Epithelial cell of esophagus (primary cell): ENCODE measurements at regions not wholly inside any gene's neighbourhood (a gene's known extent, or its start where the extent isn't known, plus 50 kb on each side); places are given as distances from the start of the nearest gene placed in this dataset.
"Not testable (repeated sequence)": the region's sequence is repeated elsewhere in the genome, so short reads cannot be mapped to it uniquely, and the experiment has no call there.

ENCODE experiments used
- DNase-seq: peaks from one replicate; pipeline ENCODE4 v3.0.0; 2010; ENCODE audit warnings: low read depth
- H3K4me3 ChIP-seq: 2 replicates; pipeline ENCODE4 v1.5.1; 2011; ENCODE audit warnings: mild to moderate bottlenecking, low read length, control low read depth
- TF ChIP-seq, protein P1 (sequence below): IDR thresholded peaks from 2 replicates; pipeline ENCODE4 v1.5.1; 2011; ENCODE audit warnings: low read depth, mild to moderate bottlenecking, low read length, control low read depth, inconsistent platforms; ENCODE audit not compliant: insufficient read depth; ENCODE audit errors: missing control alignments

DNA sequence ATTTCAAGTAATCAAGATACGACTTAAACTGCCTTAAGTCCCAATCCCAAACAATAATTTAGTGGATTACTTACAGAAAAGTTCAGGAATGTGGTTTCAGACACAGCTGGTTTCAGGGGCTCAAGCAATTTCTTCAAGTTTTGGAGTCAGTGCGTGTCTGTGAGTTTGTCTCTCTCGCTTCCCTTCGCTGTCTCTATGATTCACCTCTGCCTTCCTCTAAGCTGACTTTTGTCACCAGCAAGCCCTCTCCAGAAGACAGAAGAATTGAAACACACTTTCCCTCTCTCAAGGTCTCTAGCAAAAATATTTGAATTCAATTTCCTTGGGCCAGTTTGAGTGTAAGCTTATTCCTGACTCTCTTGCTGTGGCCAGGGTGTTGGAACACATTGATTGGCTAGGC, 392.4 kb downstream of the EDEM1 start:
- TF ChIP-seq, protein P1, sequence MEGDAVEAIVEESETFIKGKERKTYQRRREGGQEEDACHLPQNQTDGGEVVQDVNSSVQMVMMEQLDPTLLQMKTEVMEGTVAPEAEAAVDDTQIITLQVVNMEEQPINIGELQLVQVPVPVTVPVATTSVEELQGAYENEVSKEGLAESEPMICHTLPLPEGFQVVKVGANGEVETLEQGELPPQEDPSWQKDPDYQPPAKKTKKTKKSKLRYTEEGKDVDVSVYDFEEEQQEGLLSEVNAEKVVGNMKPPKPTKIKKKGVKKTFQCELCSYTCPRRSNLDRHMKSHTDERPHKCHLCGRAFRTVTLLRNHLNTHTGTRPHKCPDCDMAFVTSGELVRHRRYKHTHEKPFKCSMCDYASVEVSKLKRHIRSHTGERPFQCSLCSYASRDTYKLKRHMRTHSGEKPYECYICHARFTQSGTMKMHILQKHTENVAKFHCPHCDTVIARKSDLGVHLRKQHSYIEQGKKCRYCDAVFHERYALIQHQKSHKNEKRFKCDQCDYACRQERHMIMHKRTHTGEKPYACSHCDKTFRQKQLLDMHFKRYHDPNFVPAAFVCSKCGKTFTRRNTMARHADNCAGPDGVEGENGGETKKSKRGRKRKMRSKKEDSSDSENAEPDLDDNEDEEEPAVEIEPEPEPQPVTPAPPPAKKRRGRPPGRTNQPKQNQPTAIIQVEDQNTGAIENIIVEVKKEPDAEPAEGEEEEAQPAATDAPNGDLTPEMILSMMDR = no peak
- no peak for DNase-seq
- no peak overlapping the region for H3K4me3 ChIP-seq

DNA sequence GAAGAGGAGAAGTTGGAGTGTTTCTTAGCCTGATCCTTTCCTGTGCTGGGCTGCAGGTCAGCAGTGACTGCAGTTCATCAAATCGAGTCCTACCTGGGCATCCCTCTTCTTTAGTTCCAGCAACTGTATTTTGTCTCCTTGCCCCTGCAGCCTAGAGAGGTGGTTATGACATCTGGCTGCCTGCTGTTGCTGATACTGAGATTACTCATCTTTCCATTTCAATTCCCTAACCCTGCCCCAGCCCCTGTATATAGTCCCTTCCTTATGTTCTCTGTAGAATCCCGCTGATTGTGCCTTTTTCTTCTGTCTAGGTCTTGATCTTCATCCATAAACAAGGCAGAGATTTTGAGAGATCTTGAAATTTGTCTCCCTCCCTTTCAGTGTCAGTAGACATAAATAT, 393.3 kb downstream of the EDEM1 start:
- H3K4me3 ChIP-seq = no peak overlapping the region
- TF ChIP-seq, protein P1 = no peak
- DNase-seq = no peak

DNA sequence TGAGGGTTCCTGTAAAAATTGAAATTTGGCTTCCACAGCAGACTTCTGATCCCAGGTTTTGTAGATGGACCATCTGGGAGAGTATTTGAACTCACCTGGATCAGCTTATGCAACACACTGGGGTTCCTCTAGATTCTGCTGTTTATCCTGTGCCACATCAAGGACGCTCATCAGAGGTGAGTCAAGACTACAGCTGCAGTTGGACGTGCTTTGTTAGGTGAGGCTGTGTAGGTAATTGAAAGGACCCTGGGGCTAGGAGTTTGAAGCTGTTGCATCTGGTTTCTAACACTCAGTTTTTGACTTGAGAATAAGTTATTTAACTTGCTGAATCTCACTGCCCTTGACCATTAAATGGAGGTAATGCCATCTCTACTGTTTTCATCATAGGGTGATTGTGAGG, 394.2 kb downstream of the EDEM1 start:
- peak; percentile 5 for DNase-seq
- H3K4me3 ChIP-seq = no peak overlapping the region
- TF ChIP-seq, protein P1 = no peak

DNA sequence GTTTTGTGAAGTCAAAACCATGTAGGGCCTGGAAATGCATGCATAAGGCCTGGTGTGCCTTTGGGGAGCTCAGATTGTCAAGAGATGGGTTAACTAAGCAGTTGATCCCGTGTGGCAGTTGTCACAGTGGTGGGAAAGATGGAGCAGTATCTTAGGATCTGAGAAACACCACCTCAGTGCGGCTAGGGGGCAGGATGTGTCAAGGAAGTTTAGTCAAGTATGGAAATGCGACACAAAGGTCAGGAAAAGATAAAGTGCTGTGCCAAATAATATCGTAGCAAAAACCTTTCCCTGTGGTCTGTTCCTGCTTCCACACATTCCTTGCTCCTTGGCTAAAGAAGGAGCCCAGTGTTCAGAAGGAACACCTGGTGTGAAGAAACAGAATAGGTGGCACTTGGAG, 396.4 kb downstream of the EDEM1 start:
- TF ChIP-seq, protein P1 = no peak
- no peak for DNase-seq
- no peak overlapping the region for H3K4me3 ChIP-seq

DNA sequence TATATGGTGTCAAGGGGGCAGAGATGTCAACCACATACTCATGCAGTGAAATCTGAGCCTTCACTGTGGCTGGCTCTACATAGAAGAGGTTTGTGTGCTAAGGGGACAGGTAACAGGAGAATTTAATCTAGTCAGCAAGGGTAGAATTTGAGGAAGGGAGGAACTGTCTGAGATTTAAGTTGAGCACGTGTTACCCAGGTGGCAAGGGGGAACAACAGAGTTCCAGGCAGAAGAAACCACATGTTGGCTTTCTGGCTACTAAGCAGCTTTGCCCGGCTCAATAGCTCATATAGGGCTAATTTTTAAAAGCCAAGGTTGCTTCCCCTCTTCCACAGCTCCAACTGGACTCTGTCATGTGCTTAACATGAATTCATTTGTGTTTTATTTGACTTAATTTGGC, 397.6 kb downstream of the EDEM1 start:
- TF ChIP-seq, protein P1 = no peak
- no peak for DNase-seq
- H3K4me3 ChIP-seq = no peak overlapping the region

DNA sequence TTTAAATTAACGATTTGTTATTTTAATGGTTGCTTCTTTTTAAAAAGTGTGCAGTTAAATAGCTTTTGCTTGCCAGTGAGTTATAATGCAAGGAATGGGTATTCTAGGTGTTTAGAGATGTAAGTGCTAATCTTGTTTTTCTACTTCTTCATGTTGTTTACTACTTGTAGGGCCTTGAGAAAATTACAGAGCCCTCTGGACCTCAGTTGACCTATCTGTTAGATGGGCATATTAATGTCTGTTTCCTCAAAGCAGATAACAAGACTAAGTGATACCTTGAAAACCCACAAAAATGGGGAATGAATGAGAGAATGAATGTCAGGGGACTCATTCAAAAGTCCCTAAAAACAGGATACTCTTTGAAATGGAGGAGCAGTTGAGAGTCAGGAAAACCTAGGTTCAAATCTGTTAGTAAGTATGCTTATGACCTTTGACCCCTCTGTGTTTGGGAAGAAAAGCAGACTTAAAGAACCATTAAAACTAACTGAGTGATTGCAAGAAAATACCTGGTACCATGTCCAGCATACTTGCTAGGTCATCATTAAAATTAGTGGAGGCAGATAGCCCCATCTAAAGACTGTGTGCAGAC, 419.5 kb downstream of the EDEM1 start:
- TF ChIP-seq, protein P1 = no peak
- DNase-seq = no peak
- no peak overlapping the region for H3K4me3 ChIP-seq

DNA sequence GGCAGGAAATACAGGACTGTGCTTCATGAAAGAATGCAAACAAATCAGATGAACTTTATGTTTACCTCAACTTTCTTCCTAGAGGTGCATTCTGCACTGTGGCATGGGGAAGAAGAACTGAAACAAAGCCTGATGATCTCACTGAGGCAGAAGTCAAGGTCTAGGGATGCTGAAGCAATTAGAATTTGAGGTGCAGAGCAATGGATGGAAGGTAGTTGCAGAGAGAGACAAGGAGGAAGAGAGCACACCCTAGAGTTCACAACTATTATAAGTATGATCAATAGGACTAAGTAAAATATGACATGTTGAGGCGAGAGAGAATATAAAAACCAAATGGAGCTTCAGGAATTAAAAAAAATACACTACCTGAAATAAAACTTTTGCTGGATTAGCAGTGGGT, 420.1 kb downstream of the EDEM1 start:
- TF ChIP-seq, protein P1 = no peak
- DNase-seq = no peak
- H3K4me3 ChIP-seq = no peak overlapping the region

DNA sequence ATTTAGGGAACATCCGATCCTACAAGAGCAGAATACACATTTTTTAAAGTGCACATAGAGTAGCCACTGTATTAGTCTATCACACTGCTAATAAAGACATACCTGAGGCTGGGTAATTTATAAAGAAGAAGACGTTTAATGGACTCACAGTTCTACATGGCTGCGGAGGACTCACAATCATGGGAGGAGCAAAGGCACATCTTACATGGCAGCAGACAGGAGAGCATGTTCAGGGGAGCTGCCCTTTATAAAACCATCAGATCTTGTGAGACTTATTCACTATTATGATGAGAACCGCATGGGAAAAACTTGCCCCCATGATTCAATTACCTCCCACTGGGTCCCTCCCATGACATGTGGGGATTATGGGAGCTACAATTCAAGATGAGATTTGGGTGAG, 421.5 kb downstream of the EDEM1 start:
- DNase-seq, H3K4me3 ChIP-seq: not testable (repeated sequence)
